ENCODE measurements at regions not wholly inside any gene's neighbourhood (a gene's known extent, or its start where the extent isn't known, plus 50 kb on each side); places are given as distances from the start of the nearest gene placed in this dataset.

- Histone ChIP-seq H3K9me3 (no peaks in the 10 kb centered on the region), H3K36me3 (no peaks in the 10 kb centered on the region), H3K4me3 (no peak overlapping the region), H3K27me3 (ENCODE audit: low read depth) (no peaks in the 10 kb centered on the region), H3K27ac (no peak overlapping the region), H3K4me1 (no peaks in the 10 kb centered on the region)
- ATAC-seq (no peak), DNase-seq (no peak)
- intact Hi-C loops (cut with DNase I): no loop called here
- no peak for TF ChIP-seq CTCF (IDR thresholded peaks at IDR 0.05)
These were observed 121.4 kb upstream of the COL5A2 start for GRCh38 chr2:189300916-189301315.

- Histone ChIP-seq H3K36me3 (no peaks in the 10 kb centered on the region), H3K27ac (no peak overlapping the region), H3K4me3 (no peak overlapping the region), H3K9me3 (no peaks in the 10 kb centered on the region), H3K27me3 (ENCODE audit: low read depth) (no peaks in the 10 kb centered on the region), H3K4me1 (no peaks in the 10 kb centered on the region)
- no peak for TF ChIP-seq CTCF (IDR thresholded peaks at IDR 0.05)
- intact Hi-C loops (cut with DNase I): no loop called here
- DNase-seq (no peak), ATAC-seq (no peak)
These were observed 122.8 kb upstream of the COL5A2 start for GRCh38 chr2:189302274-189302948.

GRCh38 chr2:189304360-189304759 is 124.8 kb upstream of the COL5A2 start:
- Histone ChIP-seq H3K27me3 (ENCODE audit: low read depth) (no peaks in the 10 kb centered on the region), H3K9me3 (no peaks in the 10 kb centered on the region), H3K27ac (no peak overlapping the region), H3K4me1 (no peaks in the 10 kb centered on the region), H3K36me3 (no peaks in the 10 kb centered on the region), H3K4me3 (no peak overlapping the region)
- ATAC-seq (no peak), DNase-seq (no peak)
- intact Hi-C loops (cut with DNase I): no loop called here
- no peak for TF ChIP-seq CTCF (IDR thresholded peaks at IDR 0.05)

- Histone ChIP-seq H3K9me3 (no peaks in the 10 kb centered on the region), H3K36me3 (no peaks in the 10 kb centered on the region), H3K27me3 (ENCODE audit: low read depth) (no peaks in the 10 kb centered on the region), H3K27ac (no peak overlapping the region), H3K4me3 (no peak overlapping the region), H3K4me1 (no peaks in the 10 kb centered on the region)
- intact Hi-C loops (cut with DNase I): no loop called here
- no peak for ATAC-seq
- TF ChIP-seq CTCF (IDR thresholded peaks at IDR 0.05): no peak
- no peak for DNase-seq
These were observed 125.9 kb upstream of the COL5A2 start for GRCh38 chr2:189305291-189305943.

GRCh38 chr2:189306525-189306924 is 127.0 kb upstream of the COL5A2 start:
- TF ChIP-seq CTCF (IDR thresholded peaks at IDR 0.05): no peak
- H3K4me3 ChIP-seq: no peak overlapping the region
- H3K4me1 ChIP-seq: no peaks in the 10 kb centered on the region
- no peaks in the 10 kb centered on the region for H3K27me3 ChIP-seq (ENCODE audit: low read depth)
- intact Hi-C loops (cut with DNase I): no loop called here
- ATAC-seq (no peak), DNase-seq (no peak)
- H3K27ac ChIP-seq: no peak overlapping the region
- no peaks in the 10 kb centered on the region for H3K9me3 ChIP-seq
- no peaks in the 10 kb centered on the region for H3K36me3 ChIP-seq

Data from lower lobe of right lung (tissue), 2 donors.